ENCODE measurements at regions not wholly inside any gene's neighbourhood (a gene's known extent, or its start where the extent isn't known, plus 50 kb on each side); places are given as distances from the start of the nearest gene placed in this dataset.

DNA sequence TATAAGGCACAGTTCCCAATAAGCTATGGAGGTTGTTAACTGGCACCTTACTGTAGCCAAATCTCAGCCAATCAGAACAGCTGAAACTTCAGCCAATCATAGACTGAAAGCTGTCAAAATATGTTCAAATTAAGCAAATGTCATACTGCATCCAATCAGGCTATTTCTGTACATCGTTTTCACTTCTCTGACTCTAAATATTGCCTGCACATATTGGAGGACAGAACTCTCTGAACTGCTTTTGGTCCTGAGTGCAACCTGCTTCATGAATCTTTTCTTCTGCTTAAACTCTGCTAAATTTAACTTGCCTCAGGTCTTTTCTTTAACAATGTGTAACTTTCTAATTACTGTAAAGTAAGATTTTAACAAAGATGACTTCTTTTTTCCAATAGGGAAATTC lies 1198.9 kb upstream of the PCDH7 start:
- H3K79me2 ChIP-seq: no peaks in the 10 kb centered on the region
- no peak overlapping the region for H3K27ac ChIP-seq
- no peaks in the 10 kb centered on the region for H3K27me3 ChIP-seq
- no peak overlapping the region for H3K4me2 ChIP-seq
- no peak overlapping the region for H3K4me3 ChIP-seq
- H3K36me3 ChIP-seq (replicated peaks; ENCODE audit: insufficient read depth, low read depth): no peaks in the 10 kb centered on the region
- whole genome bisulfite sequencing (ENCODE audit: low lambda C conversion rate, missing lambda C conversion rate): 73% methylated on average over 1 of the region's 1 CpG
- H3K9me2 ChIP-seq (replicated peaks; ENCODE audit: insufficient read depth): no peaks in the 10 kb centered on the region
- H3K4me1 ChIP-seq (ENCODE audit: insufficient read depth): no peaks in the 10 kb centered on the region
- no peaks in the 10 kb centered on the region for H3K9me3 ChIP-seq (ENCODE audit: low read depth)
- TF ChIP-seq, protein P1, sequence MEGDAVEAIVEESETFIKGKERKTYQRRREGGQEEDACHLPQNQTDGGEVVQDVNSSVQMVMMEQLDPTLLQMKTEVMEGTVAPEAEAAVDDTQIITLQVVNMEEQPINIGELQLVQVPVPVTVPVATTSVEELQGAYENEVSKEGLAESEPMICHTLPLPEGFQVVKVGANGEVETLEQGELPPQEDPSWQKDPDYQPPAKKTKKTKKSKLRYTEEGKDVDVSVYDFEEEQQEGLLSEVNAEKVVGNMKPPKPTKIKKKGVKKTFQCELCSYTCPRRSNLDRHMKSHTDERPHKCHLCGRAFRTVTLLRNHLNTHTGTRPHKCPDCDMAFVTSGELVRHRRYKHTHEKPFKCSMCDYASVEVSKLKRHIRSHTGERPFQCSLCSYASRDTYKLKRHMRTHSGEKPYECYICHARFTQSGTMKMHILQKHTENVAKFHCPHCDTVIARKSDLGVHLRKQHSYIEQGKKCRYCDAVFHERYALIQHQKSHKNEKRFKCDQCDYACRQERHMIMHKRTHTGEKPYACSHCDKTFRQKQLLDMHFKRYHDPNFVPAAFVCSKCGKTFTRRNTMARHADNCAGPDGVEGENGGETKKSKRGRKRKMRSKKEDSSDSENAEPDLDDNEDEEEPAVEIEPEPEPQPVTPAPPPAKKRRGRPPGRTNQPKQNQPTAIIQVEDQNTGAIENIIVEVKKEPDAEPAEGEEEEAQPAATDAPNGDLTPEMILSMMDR (IDR thresholded peaks at IDR 0.05; ENCODE audit: poor library complexity): no peak
- TF ChIP-seq EZH2phosphoT487 (IDR thresholded peaks at IDR 0.05; ENCODE audit: low read depth, severe bottlenecking, unreplicated experiment) (no peak), EZH2 (IDR thresholded peaks at IDR 0.05; ENCODE audit: borderline replicate concordance) (no peak)
- DNase-seq (ENCODE audit: low spot score): no peak
- H2AFZ ChIP-seq: no peak overlapping the region
- H4K20me1 ChIP-seq (ENCODE audit: insufficient read depth, poor library complexity, severe bottlenecking): no peaks in the 10 kb centered on the region

DNA sequence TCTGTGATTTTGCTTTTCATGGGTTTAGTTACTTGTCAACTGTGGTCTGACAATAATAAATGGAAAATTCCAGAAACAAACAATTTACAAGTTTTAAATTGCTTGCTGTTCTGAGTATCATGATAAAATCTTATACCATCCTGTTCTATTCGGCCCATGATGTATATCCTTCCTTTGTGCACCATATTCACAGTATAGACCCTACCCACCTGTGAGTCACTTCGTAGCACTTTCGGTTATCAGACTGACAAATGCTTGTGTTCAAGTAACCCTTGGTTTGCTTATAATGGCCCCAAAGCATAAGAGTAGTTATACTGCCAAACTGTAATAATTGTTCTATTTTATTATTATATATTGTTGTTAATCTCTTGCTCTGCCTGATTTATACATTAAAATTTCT lies 1183.4 kb upstream of the PCDH7 start:
- H3K79me2 ChIP-seq: no peaks in the 10 kb centered on the region

DNA sequence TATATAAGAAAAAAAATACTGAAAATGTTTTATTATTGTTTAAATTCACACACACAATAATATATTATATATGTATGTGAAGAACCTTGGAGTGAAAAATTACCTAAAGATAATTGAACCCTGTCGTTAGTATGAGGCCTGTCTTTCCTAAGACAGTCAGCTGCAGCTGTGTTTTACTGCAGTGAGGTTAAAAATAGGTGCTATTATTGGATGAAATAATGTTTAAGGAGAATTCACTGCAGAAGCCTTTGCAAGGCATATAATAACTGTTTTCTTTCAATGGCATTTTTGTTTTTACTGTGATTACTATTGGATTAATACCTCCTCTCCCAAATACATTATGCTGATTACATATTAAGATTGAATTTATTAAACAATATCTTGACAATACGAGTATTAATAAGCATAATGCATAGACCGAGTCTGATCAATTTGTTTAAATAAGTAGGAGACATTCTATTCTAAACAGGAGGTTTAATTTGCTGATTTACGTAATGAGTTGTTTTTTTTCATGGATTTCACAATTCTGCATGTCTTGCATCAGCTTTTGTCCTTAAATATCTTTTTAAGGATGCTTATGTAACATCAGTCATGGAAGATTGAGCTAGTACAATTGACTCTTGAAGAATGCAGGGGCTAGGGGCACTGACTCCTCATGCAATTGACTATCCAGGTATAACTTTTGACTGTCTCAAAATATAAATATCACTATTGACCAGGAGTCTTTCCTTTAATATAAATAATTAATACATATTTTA lies 1181.1 kb upstream of the PCDH7 start:
- TF ChIP-seq EZH2 (IDR thresholded peaks at IDR 0.05; ENCODE audit: borderline replicate concordance) (no peak), EZH2phosphoT487 (IDR thresholded peaks at IDR 0.05; ENCODE audit: low read depth, severe bottlenecking, unreplicated experiment) (no peak)
- TF ChIP-seq, protein P1 (IDR thresholded peaks at IDR 0.05; ENCODE audit: poor library complexity): no peak

More for the DNA sequence above, 1183.4 kb upstream of the PCDH7 start:
- Histone ChIP-seq H2AFZ (no peak overlapping the region), H3K4me2 (no peak overlapping the region), H3K27ac (no peak overlapping the region), H3K4me3 (no peak overlapping the region), H3K9me3 (ENCODE audit: low read depth) (no peaks in the 10 kb centered on the region), H3K4me1 (ENCODE audit: insufficient read depth) (no peaks in the 10 kb centered on the region), H3K27me3 (no peaks in the 10 kb centered on the region), H3K9me2 (replicated peaks; ENCODE audit: insufficient read depth) (no peaks in the 10 kb centered on the region), H4K20me1 (ENCODE audit: insufficient read depth, poor library complexity, severe bottlenecking) (no peaks in the 10 kb centered on the region), H3K36me3 (replicated peaks; ENCODE audit: insufficient read depth, low read depth) (no peaks in the 10 kb centered on the region)
- WGBS (ENCODE audit: low lambda C conversion rate, missing lambda C conversion rate): 86% methylated on average over 3 of the region's 3 CpGs
- DNase-seq (ENCODE audit: low spot score): no peak
- TF ChIP-seq, protein P1 (IDR thresholded peaks at IDR 0.05; ENCODE audit: poor library complexity): no peak
- TF ChIP-seq EZH2phosphoT487 (IDR thresholded peaks at IDR 0.05; ENCODE audit: low read depth, severe bottlenecking, unreplicated experiment): no peak
- TF ChIP-seq EZH2 (IDR thresholded peaks at IDR 0.05; ENCODE audit: borderline replicate concordance): no peak

More for the DNA sequence above, 1181.1 kb upstream of the PCDH7 start:
- no peak overlapping the region for H3K4me2 ChIP-seq
- no peak overlapping the region for H3K27ac ChIP-seq
- H3K27me3 ChIP-seq: no peaks in the 10 kb centered on the region
- 66% methylated on average over 4 of the region's 4 CpGs for WGBS (ENCODE audit: low lambda C conversion rate, missing lambda C conversion rate)
- H2AFZ ChIP-seq: no peak overlapping the region
- H4K20me1 ChIP-seq (ENCODE audit: insufficient read depth, poor library complexity, severe bottlenecking): no peaks in the 10 kb centered on the region
- H3K9me2 ChIP-seq (replicated peaks; ENCODE audit: insufficient read depth): no peaks in the 10 kb centered on the region
- H3K79me2 ChIP-seq: no peaks in the 10 kb centered on the region
- H3K4me3 ChIP-seq: no peak overlapping the region
- DNase-seq (ENCODE audit: low spot score): no peak
- H3K36me3 ChIP-seq (replicated peaks; ENCODE audit: insufficient read depth, low read depth): no peaks in the 10 kb centered on the region
- H3K9me3 ChIP-seq (ENCODE audit: low read depth): no peaks in the 10 kb centered on the region
- no peaks in the 10 kb centered on the region for H3K4me1 ChIP-seq (ENCODE audit: insufficient read depth)

Data from hepatocyte (in vitro differentiated cells).